Right ventricle myocardium inferior (tissue), 1 donor: ENCODE measurements at regions not wholly inside any gene's neighbourhood (a gene's known extent, or its start where the extent isn't known, plus 50 kb on each side); places are given as distances from the start of the nearest gene placed in this dataset.
"Not testable (repeated sequence)": the region's sequence is repeated elsewhere in the genome, so short reads cannot be mapped to it uniquely, and the experiment has no call there.

Source experiments
- ATAC-seq: fragments of 200-7000 bp; cut with Tn5 transposase; one replicate; pipeline ENCODE4 v1.9.1; 2020; ENCODE audit warnings: mild to moderate bottlenecking, moderate library complexity
- DNase-seq: peaks from one replicate; pipeline ENCODE4 v3.0.0; 2021; ENCODE audit errors: missing footprints
- intact Hi-C: fragments of 100-400 bp; cut with DNase I; formaldehyde crosslinking; loops from one replicate; pipeline ENCODE4 v1.11.0; 2022
- donor health status: DM: no; HTN: yes; CAD: no; lungs with severe emphysema.

GRCh38 chr2:54040685-54041084 lies 69.9 kb upstream of the PSME4 start:
- ATAC-seq (no peak), DNase-seq (no peak)
- intact Hi-C loops, result no loop called here

GRCh38 chr2:54040250-54040649 lies 69.5 kb upstream of the PSME4 start:
- ATAC-seq (no peak), DNase-seq (no peak)
- intact Hi-C loops, result no loop called here

GRCh38 chr2:54038835-54039234 lies 68.0 kb upstream of the PSME4 start:
- ATAC-seq (no peak), DNase-seq (no peak)
- intact Hi-C loops, result no loop called here

GRCh38 chr2:54031288-54031687 lies 60.5 kb upstream of the PSME4 start:
- intact Hi-C loops, ATAC-seq, DNase-seq: not testable (repeated sequence)

GRCh38 chr2:54030806-54031205 lies 60.0 kb upstream of the PSME4 start:
- intact Hi-C loops, result no loop called here
- DNase-seq, result no peak
- ATAC-seq, result no peak

GRCh38 chr2:54030396-54030741 lies 59.6 kb upstream of the PSME4 start:
- DNase-seq (no peak), ATAC-seq (no peak)
- intact Hi-C loops, result no loop called here

GRCh38 chr2:54029721-54030395 lies 59.1 kb upstream of the PSME4 start:
- ATAC-seq, result no peak
- DNase-seq, result no peak
- intact Hi-C loops, result no loop called here

GRCh38 chr2:54025463-54026075 lies 54.8 kb upstream of the PSME4 start:
- ATAC-seq, intact Hi-C loops, DNase-seq: not testable (repeated sequence)

GRCh38 chr2:54024576-54024975 lies 53.8 kb upstream of the PSME4 start:
- intact Hi-C loops, result no loop called here
- ATAC-seq, result no peak
- DNase-seq, result no peak

- intact Hi-C loops, result no loop called here
- ATAC-seq, result peak; percentile 62
- no peak for DNase-seq
These were observed 50.9 kb upstream of the PSME4 start for GRCh38 chr2:54021702-54022101.

GRCh38 chr2:54020793-54021414 lies 50.1 kb upstream of the PSME4 start:
- no peak for ATAC-seq
- no peak for DNase-seq
- intact Hi-C loops, result no loop called here
